Gastrocnemius medialis (tissue), 4 donors: ENCODE measurements at regions not wholly inside any gene's neighbourhood (a gene's known extent, or its start where the extent isn't known, plus 50 kb on each side); places are given as distances from the start of the nearest gene placed in this dataset.

Experiments used
- ATAC-seq, 2 donors: fragments of 150-250 bp; one replicate each; pipeline ENCODE4 v1.9.1; 2016
- DNase-seq, 2 donors: peaks; one replicate each; pipeline ENCODE4 v3.0.0-alpha.2; 2019
- H3K27ac ChIP-seq, 4 donors: fragments of 200-600 bp; sonication (generic); 1 replicate in 1 of 4; 2 replicates in 3 of 4; pipeline ENCODE4 v1.5.1; 2016 to 2018; ENCODE audit warnings: mild to moderate bottlenecking in 2 of 4, moderate library complexity in 1 of 4
- H3K27me3 ChIP-seq, 3 donors: fragments of 200-600 bp; sonication (generic) in 2 of 3; 1 replicate in 1 of 3; 2 replicates in 2 of 3; pipeline versions ENCODE4 v1.5.1 to v1.6.0; 2016 to 2019; ENCODE audit warnings: mild to moderate bottlenecking in 1 of 3, moderate library complexity in 1 of 3
- H3K36me3 ChIP-seq, 2 donors: fragments of 200-600 bp; sonication (generic) in 1 of 2; one replicate each; pipeline ENCODE4 v1.5.1; 2017 to 2018
- H3K4me1 ChIP-seq, 2 donors: fragments of 200-600 bp; sonication (generic) in 1 of 2; one replicate each; pipeline ENCODE4 v1.5.1; 2016 to 2017; ENCODE audit warnings: mild to moderate bottlenecking in 2 of 2
- H3K4me3 ChIP-seq, 4 donors: fragments of 200-600 bp; sonication (generic) in 3 of 4; 1 replicate in 1 of 4; 2 replicates in 3 of 4; pipeline ENCODE4 v1.5.1; 2016 to 2019; ENCODE audit warnings: mild to moderate bottlenecking in 2 of 4
- H3K9me3 ChIP-seq, 3 donors: fragments of 200-600 bp; sonication (generic) in 2 of 3; 1 replicate in 1 of 3; 2 replicates in 2 of 3; pipeline ENCODE4 v1.5.1; 2016 to 2019
- CTCF ChIP-seq, 5 experiments: fragments of 450-650 bp in 3 of 5; fragments of 200-600 bp in 2 of 5; sonication (generic) in 2 of 5; IDR thresholded peaks in 4 of 5; conservative IDR thresholded peaks in 1 of 5; 1 replicate in 4 of 5; 2 replicates in 1 of 5; pipeline ENCODE4 v1.5.1; 2016 to 2019; ENCODE audit warnings: antibody characterized with exemption in 5 of 5, mild to moderate bottlenecking in 3 of 5, moderate library complexity in 3 of 5
- POLR2A ChIP-seq, 2 donors: fragments of 450-650 bp; IDR thresholded peaks; one replicate each; pipeline ENCODE4 v1.6.1; 2017; ENCODE audit warnings: antibody characterized with exemption in 2 of 2, mild to moderate bottlenecking in 2 of 2, moderate library complexity in 2 of 2
- in situ Hi-C, 4 donors: fragments of 200-750 bp; cut with MboI; loops; one replicate each; pipeline versions ENCODE4 v1.15.0 to v1.8.0; 2017; ENCODE audit warnings: low sequenced_read_pairs in 4 of 4
- intact Hi-C: fragments of 100-400 bp; cut with DNase I; formaldehyde crosslinking; loops from one replicate; pipeline ENCODE4 v1.15.1; 2023; ENCODE audit warnings: low total_unique reads

DNA sequence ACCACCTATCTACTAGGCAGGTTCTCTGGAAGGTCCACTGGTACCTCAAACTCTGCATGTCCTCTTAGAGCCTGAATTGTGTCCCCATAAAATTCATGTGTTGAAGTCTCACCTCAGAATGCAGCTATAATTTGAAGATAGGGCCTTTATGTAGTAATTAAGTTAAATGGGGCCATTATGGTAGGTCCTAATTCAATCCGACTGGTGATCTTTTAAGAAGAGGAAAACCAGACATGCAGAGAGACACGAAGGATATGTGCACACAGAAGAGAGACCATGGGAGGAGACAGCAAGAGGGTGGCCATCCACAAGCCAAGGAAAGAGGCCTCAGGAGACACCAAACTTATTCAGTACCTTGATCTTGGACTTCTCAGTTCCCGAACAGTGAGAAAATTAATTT lies 345.4 kb downstream of the ENC1 start:
- DNase-seq = no peak
- Histone ChIP-seq H3K27ac (no peak overlapping the region), H3K4me1 (peaks cover 16 to 28% of the 10 kb centered on the region in 2 donors), H3K9me3 (no peaks in the 10 kb centered on the region), H3K27me3 (no peaks in the 10 kb centered on the region), H3K36me3 (no peaks in the 10 kb centered on the region), H3K4me3 (no peak overlapping the region)
- no peak for ATAC-seq
- TF ChIP-seq CTCF (IDR thresholded peaks at IDR 0.05 in 4 of 5, conservative IDR thresholded peaks at IDR 0.05 in 1 of 5) = no peak
- TF ChIP-seq POLR2A (IDR thresholded peaks at IDR 0.05) = no peak
- intact Hi-C loops = no loop called here
- in situ Hi-C loops = loop anchor here in 1 of 4 donors (25.0 kb wide), 1 partner anchor 342 kb away; the partner anchor contains the start of gene ENC1

DNA sequence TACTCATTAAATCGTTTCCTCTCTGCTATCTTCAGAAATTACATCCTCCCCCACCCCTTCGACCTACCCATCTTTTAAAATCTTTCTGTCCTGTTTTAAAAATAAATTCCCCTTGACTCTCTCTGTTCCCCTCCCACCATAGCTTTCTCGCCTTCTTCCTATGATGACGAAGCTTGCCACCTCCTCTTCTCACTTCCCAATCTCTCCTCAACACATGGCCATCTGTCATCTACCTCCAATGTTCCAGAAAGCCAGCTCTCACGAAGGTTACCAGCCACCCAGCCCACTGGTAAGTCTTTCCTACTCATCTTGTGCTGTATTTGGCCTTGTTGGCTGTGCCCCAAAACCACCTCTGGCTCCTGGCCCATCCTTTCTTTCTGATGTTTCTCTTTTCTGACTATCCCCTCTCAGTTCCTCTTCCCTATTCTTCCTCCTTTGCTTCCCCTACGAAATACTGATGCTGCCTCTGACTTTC lies 346.3 kb downstream of the ENC1 start:
- H3K27ac ChIP-seq = no peak overlapping the region
- no peak for TF ChIP-seq CTCF (IDR thresholded peaks at IDR 0.05 in 4 of 5, conservative IDR thresholded peaks at IDR 0.05 in 1 of 5)
- TF ChIP-seq POLR2A (IDR thresholded peaks at IDR 0.05) = no peak
- in situ Hi-C loops (loop anchor here in 1 of 4 donors (25.0 kb wide), 1 partner anchor 343 kb away; the partner anchor contains the start of gene ENC1), intact Hi-C loops (loop anchor here (5.0 kb wide), 1 partner anchor 113 kb away; no protein-coding TSS in a partner anchor)
- no peaks in the 10 kb centered on the region for H3K36me3 ChIP-seq
- no peaks in the 10 kb centered on the region for H3K9me3 ChIP-seq
- H3K4me1 ChIP-seq = peaks cover 25 to 37% of the 10 kb centered on the region in 2 donors
- H3K27me3 ChIP-seq = no peaks in the 10 kb centered on the region
- ATAC-seq (no peak), DNase-seq (no peak)
- no peak overlapping the region for H3K4me3 ChIP-seq

GRCh38 chr5:74293182-74293581 lies 347.3 kb downstream of the ENC1 start:
- H3K36me3 ChIP-seq = no peaks in the 10 kb centered on the region
- TF ChIP-seq CTCF (IDR thresholded peaks at IDR 0.05 in 4 of 5, conservative IDR thresholded peaks at IDR 0.05 in 1 of 5) = no peak
- no peak for TF ChIP-seq POLR2A (IDR thresholded peaks at IDR 0.05)
- peaks cover 32 to 46% of the 10 kb centered on the region in 2 donors for H3K4me1 ChIP-seq
- intact Hi-C loops (loop anchor here (5.0 kb wide), 1 partner anchor 114 kb away; no protein-coding TSS in a partner anchor), in situ Hi-C loops (loop anchor here in 1 of 4 donors (25.0 kb wide), 1 partner anchor 344 kb away; the partner anchor contains the start of gene ENC1)
- no peaks in the 10 kb centered on the region for H3K27me3 ChIP-seq
- H3K4me3 ChIP-seq = no peak overlapping the region
- H3K27ac ChIP-seq = no peak overlapping the region
- H3K9me3 ChIP-seq = no peaks in the 10 kb centered on the region
- no peak for DNase-seq
- ATAC-seq = no peak

DNA sequence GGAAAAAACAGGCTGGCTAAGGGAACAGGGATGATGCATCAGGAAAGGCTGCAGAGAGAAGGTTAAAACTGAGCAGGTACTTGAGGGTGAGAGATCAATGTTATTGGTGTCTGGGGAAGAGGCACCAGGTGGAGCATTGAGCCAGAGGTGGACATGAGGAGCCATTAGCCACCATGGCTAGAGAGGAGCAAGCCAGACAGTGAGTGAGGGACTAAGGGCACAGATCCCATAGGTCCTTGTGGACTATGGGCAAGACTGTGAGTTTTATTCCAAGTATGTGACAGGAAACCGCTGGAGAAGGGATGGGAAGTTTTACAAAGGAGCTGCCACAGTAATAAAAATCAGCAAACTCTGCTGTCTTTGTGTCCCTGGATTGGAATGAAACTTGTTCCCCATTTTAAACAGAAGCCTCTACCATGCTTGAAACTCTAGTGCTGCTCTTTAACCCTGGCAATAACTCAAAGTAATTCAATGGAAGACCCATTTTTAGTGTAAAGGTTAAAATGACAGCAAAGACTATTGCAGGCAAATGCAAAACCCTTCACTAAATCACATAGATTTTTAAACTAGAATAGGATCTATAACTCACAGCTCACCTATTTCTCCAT lies 349.8 kb downstream of the ENC1 start:
- Histone ChIP-seq H3K36me3 (no peaks in the 10 kb centered on the region), H3K9me3 (no peaks in the 10 kb centered on the region), H3K4me3 (no peak overlapping the region), H3K27ac (peak overlapping the region in 1 of 4 donors; percentile 77), H3K27me3 (no peaks in the 10 kb centered on the region), H3K4me1 (peaks cover 38 to 67% of the 10 kb centered on the region in 2 donors)
- intact Hi-C loops (loop anchor here (5.0 kb wide), 1 partner anchor 117 kb away; no protein-coding TSS in a partner anchor), in situ Hi-C loops (loop anchor here in 1 of 4 donors (25.0 kb wide), 1 partner anchor 347 kb away; the partner anchor contains the start of gene ENC1)
- TF ChIP-seq CTCF (IDR thresholded peaks at IDR 0.05 in 4 of 5, conservative IDR thresholded peaks at IDR 0.05 in 1 of 5) (no peak), POLR2A (IDR thresholded peaks at IDR 0.05) (no peak)
- no peak for ATAC-seq
- DNase-seq = no peak
